GM12865 (cell line): ENCODE measurements at regions not wholly inside any gene's neighbourhood (a gene's known extent, or its start where the extent isn't known, plus 50 kb on each side); places are given as distances from the start of the nearest gene placed in this dataset.

Experiments
- DNase-seq: peaks from one replicate; pipeline ENCODE4 v3.0.0; 2010; ENCODE audit warnings: low read depth
- H3K4me3 ChIP-seq: 2 replicates; pipeline ENCODE4 v1.5.1; 2011; ENCODE audit warnings: mild to moderate bottlenecking, low read depth, low read length, control low read depth
- TF ChIP-seq, protein P1 (sequence below): IDR thresholded peaks from 2 replicates; pipeline ENCODE4 v1.5.1; 2011; ENCODE audit warnings: low read length, control low read depth, low read depth, inconsistent platforms; ENCODE audit not compliant: insufficient read depth; ENCODE audit errors: missing control alignments

DNA sequence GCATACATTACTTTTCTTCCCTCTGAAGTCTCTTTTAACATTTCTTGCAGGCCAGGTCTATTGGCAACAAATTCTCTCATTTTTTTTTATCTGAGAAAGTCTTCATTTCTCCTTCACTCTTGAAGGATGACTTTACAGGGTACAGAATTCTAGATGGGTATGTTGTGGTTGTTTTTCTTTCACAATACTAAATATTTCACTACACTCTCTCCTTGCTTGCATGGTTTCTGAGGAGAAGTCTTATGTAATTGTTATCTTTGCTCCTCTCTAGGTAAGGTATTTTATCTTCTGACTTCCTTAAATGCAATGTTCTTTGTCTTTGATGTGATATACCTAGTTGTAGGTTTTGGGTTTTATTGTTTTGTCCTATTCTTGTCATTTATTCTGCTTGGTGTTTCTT, 371.1 kb downstream of the FIGN start:
- DNase-seq: no peak
- TF ChIP-seq, protein P1, sequence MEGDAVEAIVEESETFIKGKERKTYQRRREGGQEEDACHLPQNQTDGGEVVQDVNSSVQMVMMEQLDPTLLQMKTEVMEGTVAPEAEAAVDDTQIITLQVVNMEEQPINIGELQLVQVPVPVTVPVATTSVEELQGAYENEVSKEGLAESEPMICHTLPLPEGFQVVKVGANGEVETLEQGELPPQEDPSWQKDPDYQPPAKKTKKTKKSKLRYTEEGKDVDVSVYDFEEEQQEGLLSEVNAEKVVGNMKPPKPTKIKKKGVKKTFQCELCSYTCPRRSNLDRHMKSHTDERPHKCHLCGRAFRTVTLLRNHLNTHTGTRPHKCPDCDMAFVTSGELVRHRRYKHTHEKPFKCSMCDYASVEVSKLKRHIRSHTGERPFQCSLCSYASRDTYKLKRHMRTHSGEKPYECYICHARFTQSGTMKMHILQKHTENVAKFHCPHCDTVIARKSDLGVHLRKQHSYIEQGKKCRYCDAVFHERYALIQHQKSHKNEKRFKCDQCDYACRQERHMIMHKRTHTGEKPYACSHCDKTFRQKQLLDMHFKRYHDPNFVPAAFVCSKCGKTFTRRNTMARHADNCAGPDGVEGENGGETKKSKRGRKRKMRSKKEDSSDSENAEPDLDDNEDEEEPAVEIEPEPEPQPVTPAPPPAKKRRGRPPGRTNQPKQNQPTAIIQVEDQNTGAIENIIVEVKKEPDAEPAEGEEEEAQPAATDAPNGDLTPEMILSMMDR: no peak
- H3K4me3 ChIP-seq: no peak overlapping the region

DNA sequence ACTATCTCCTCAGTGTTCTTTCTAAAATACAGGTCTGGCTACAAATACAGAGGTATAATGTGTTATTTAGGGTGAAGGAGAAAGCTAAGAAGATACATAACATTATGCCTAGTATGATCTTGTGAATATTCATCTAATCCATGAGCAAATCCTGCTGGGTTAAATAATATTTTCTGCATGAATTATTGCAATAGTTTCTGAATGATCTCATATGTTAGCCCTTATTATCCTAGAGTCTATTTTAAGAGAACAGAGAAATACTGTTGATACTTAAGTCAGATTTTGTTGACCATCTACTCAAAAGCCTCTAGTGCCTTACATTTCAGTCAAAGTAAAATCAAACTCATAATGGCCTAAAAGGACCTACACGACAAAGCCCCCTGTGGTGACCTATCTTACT, 382.3 kb downstream of the FIGN start:
- H3K4me3 ChIP-seq: no peak overlapping the region
- TF ChIP-seq, protein P1: no peak
- no peak for DNase-seq

DNA sequence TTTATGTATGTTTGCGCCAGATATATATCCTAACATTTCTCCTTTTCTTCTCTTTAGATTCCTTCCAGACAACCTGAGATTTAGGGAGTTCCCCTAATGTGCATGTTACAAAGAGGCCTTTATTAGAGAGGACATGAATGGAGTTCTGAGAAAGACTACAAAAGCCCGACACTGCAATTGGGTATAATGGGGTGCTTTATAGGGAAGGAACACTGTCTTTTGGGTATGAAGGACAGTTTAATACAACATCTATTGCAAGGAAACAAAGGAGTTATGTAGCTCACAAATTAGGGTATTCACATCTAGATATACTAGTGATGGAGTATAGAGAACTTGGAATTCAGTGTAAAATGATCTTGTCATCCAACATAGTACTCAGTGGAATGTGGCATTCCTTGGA, 383.8 kb downstream of the FIGN start:
- TF ChIP-seq, protein P1: no peak

DNA sequence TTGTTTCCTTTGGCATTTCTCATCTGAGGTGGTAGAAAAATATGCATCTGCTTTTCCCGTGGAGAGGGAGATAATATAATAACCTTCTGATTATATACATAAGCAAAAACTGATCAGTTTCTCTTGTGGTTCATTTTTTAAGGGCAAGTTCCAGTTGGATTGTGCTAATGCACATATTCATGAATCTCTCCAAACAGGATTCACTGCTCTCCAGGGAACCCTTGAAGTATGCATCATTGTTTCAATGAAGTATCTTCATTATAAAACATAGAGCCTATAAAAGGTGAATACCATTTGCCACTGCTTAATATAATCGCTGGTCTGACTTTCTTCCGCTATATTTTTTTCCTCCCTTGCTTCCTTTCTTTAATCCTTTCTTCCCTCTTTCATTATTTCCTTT, 384.7 kb downstream of the FIGN start:
- TF ChIP-seq, protein P1: no peak
- no peak overlapping the region for H3K4me3 ChIP-seq
- DNase-seq: no peak

More for the DNA sequence above, 383.8 kb downstream of the FIGN start:
- DNase-seq: no peak
- no peak overlapping the region for H3K4me3 ChIP-seq

DNA sequence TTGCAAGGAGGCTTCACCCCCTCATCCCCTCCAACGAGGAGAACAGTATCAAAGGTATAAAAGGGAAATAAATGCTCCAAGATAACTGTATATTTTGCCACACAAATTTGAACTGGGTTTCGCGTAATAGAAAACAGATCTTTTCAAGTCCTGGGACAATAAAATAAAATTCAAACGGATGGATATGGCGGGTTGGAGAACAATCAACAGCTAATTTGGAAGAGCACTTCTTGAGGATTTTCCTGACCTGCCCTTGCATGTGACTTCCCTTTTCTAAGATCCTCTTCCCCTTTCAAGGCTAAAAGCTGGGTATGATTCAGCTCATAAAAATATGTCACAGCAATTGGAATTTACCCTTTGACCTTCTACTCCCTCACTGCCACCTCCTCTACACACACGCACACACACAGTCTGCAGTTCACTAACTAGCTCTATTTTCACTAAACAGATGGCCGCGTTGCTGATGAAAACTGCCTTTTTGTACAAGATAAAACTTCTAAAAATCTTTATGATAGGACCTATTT, 386.9 kb downstream of the FIGN start:
- TF ChIP-seq, protein P1: no peak
- DNase-seq: no peak
- H3K4me3 ChIP-seq: no peak overlapping the region

DNA sequence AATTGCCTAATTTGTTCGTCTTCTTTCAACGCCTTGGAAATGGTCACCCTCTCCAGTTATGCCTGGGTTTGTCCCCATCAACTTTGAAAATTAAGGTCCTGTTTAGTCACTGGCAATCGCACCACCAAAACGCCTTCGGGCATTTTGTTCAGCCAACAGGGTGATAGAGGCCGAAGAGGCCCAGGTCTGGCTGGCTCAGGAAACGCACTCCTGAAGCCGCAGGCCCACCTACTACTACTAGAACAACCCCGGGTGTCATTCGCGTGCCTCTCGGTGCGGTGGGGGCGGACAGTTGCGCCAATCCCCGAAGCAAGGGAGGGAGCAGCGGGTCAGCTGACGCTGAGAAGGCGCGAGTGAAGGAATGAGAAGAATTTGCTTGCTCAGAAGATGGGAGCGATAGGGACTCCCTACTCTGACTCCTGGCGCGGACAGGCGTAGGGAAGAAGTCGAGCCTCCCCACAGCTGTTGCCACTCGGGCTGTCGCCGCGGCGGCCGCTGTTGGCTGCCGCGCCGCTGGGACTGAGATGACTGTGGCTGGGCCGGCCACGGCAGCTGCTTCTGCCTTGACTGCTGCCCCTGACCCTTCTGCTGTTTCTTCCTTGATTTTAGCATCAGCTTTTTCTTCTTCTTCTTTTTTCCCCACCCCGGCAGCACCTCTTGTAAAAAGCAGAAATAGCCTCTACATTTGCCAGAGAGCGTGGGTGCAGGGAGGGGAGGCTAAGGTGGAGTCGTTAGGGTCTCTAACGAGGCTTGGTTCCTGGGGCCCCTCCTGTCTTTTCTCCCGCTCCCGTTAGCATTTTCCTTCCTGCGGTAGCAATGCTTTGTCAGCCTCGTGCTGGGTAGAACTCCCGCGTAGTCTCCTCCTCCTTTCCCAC, 387.6 kb downstream of the FIGN start:
- DNase-seq: no peak
- no peak overlapping the region for H3K4me3 ChIP-seq
- TF ChIP-seq, protein P1: no peak
